NCI-H1694 (cell line): ENCODE measurements at regions not wholly inside any gene's neighbourhood (a gene's known extent, or its start where the extent isn't known, plus 50 kb on each side); places are given as distances from the start of the nearest gene placed in this dataset.

Source experiments
- DNase-seq: peaks from one replicate; lab custom pipeline; 2025; lab: John Stamatoyannopoulos, UW

DNA sequence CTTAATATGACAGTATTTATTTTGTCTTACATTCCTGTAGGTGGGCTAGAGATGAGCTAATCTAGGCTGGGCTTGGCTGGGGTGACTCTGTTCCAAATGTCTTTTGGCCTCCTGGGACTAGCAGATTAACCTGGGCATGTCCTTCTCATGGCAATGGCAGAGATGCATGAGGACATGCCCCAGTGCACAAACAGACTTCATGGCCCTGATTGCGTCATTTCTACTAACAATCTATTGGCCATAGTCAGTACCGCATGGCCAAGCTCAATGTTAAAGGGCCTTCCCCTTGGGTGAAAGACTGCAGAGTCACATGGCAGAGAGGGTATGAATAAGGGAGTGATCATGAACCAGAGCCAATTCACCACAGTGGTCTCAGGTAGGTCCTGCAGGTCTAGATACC is 313.4 kb downstream of the MSX2 start:
- DNase-seq, result no peak

DNA sequence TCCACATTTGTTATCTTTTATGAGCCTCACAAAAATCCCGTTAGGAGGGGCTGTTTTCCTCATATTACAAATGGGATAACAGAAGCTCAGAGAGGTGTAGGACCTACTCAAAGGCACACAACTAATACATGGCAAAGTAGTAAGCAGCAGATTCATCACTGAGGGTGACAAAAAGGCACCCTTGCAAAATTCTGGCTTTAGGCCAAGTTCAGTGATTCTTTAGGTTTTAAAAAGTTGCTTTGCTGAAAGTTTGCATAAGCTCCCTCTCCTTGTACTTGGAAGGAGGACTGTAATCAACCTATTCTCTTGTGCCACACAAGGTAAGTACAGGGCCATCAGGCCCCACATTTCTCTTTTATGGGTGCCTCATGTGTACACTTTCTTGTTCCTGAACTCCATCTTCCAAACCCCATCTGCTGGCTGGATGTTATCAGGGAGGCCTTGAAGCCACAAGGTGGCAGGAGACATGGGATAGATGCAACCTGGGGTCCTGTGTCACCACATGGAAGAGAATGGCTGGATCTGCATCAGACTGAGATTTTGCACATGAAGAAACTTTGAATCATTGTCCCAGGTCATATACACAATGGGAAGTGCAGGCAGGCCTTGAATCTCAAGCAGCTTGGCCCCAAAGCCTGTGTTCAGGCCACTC is 311.6 kb downstream of the MSX2 start:
- no peak for DNase-seq

DNA sequence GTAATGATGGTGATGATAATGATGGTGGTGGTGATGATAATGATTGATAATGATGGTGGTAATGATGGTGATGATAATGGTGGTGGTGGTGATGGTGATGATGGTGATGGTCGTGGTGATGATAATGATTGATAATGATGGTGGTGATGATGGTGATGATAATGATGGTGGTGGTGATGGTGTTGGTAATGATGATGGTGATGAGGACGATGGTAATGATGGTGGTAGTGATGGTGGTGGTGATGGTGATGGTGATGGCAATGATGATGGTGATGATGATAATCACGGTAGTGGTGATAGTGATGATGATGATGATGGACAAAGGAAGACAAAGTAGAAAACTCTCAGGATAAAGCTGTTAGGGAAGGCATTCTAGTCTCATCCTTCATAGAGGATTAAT is 310.5 kb downstream of the MSX2 start:
- DNase-seq, result no peak

DNA sequence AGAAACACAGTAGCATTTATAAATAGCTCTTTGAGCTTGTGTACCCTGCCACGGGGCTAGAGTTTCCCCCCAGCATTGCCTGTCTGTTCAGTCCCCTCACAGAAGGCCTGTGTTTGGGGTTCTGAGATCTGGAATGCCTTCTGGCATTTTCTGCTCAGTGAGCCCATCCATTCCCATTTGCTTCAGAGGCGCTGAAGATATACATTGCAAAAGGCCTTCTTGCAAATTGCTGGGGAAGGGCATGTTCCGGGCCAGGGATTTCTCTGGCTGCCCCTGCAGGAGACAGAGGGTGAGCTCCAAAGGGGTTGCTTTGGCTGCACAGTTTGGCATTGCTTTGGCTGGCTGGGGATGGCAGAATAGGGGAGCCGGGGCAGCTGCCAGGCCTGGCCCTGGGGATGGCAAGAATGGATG is 308.4 kb downstream of the MSX2 start:
- DNase-seq, result no peak

DNA sequence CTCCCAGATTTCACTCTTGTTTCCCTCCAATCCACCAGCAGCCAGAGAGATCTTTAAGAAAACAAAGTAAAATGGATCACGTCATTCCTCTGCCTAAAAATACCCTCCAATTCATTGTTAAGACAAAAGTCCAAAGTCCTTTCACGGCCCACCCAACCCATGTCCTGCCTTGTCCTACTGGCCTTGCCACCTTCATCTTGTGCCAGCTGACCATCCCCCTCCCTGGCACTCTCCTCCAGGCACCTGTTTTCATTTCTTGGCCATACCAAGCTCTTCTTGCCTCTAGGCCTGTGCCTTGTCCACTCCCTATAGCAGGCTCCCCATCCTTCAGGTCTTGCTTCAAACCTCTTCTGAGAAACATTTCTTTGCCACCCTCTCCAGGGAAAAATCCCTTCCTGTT is 307.6 kb downstream of the MSX2 start:
- DNase-seq, result no peak

DNA sequence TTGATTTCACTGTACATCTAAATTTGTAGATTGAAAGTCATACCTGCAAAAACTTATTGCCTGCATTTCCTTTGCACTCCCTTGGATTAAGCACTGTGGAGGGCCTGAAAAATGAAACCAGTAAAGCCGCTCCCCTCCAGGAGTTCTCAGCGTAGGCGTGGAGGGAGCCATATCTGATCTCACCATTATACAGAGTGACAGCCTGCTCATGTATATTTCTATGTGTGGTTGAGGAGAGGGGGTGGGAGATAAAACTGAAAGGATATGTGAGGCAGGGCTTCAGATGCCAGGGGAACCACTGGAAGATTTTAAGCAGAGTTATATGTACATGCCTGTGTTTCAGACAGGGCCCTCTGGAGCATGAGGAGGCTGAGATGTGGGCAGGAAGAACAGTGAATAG is 303.0 kb downstream of the MSX2 start:
- no peak for DNase-seq

DNA sequence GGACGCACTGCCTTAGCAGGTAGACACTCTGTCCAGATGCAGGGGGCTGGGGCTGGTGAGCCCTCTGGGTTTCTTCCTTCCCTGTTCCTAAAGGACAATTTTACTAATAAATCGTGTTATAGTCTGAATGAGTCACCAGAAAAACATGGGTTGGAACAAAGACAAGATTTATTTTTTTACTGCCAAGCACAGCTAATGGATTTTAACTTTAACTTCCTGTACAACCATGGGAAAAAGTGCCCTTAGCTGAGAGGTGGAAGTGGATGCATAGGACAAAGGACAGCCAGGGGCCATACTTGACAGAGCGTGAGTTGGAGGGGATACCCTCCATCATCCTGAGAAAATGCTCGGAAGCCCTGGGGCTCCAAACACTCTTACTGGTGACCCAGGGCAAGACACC is 300.7 kb downstream of the MSX2 start:
- DNase-seq, result no peak

DNA sequence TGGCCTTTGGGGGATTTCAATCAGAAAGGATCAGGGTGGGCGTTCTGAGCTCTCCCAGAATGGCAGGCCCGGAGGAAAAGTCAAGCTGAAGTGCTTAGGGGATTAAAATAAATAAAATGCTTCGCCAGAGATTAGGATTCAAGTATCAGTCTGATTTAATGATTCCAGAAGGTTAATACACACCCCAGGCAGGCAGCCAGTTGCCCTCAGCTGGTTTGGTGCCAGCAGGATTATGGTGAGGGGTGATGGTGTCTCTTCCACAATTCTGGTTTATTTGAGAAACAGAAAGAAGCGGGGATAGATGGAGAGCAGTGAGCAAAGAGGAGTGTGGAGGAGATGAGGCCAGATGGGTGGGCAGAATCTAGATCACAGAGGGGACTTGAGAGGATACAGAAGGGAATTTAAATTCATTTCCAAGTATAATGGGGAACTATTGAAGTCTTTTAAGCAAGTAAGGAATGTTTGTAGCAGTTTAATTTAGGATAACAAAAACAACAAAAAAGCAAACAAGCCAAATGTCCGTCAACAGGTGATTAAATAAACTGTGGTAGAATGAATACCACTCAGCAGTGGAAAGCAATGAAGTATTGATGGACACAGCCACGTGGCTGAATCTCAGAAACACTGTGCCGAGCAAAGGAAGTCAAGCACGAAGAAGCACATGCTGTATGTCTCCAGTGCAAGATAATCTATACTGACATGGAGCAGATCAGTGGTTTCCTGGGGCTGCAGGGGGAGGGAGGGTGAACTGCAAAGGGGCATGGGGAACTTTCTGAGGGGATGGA is 297.7 kb downstream of the MSX2 start:
- peak; percentile 77 for DNase-seq

DNA sequence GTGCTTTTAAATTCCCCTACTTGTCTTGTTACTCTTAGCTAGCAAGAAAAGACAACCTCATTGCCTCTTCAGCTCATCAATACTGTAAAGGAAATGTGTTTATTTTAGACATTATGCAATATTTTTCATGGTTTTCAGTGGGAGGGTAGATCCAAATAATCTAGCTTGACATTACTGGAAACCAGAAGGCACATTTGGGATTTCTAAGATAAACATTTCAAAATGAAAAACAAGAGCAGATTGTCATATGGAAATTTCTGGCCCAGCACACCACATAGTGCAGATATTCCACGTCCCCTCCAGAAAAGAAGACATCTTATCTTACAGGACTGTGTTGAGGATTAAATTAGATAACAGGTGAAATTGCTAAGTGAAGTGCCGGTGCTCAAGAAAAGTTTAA is 296.9 kb downstream of the MSX2 start:
- DNase-seq, result peak; percentile 45

DNA sequence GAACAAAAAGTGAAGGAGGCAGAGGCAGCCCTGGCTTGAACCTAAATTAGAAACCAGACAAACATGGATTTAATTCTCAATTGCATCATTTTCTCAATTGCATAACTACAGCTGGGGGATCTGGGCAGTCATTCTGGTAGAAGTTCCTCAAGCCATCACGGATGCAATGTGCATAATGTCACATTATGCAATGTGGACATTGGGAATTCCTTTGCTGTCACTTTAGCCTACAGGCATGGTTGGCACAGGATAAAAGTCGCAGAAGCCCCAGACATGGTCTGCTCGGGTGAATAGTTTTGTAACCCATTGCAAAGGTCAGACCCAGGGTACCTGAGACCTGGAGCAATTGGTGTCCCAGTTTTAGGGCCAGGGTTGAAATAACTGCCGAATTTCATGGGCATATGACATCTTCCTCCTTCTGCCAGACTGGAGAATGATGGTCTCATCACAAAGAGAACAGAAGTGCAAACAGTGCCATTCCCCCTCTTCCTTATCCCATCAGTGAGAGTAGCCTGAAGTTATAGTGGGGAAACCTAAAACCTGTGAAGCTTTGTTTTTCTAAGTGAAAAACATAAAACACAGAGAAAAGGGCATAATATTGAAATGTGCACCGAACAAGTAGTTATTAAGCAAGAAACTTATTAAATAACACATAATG is 290.8 kb downstream of the MSX2 start:
- no peak for DNase-seq

DNA sequence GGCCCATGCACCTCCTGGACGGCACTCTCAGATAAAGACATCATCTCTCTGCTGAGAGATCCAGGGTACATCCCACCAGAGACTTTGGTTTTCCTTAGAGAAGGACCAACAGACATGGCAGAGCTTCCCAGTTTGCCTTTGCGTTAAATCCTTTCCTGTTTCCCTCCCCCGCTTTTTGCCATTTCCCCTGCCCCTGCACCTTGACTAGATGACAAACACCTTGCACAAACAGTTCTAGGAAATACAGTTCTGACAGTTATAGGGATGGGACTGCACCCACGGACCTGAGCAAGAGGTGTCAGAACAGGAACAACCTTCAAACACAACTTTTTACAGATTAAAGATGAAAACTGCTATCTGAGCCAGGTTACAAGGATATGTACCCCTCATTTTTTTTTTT is 288.9 kb downstream of the MSX2 start:
- no peak for DNase-seq

DNA sequence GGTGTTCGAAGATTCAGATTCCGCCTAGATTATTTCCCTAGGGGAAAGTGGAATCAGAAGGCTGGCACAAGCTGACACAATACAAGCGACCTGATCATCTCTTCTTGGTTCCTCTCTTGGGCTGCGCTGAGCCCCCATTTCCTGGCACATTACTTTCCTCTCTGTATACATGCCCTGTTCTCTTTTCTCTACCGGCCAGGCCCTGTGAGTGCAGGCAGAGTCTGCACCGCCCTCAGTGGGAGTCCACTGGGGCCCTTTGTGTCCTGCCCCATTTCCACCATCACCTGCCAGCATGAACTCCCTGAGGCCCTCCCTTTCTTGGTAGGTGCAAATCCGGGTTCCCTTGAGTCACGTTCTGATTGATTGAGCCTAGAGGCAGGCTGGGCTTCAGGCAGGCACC is 287.9 kb downstream of the MSX2 start:
- no peak for DNase-seq

DNA sequence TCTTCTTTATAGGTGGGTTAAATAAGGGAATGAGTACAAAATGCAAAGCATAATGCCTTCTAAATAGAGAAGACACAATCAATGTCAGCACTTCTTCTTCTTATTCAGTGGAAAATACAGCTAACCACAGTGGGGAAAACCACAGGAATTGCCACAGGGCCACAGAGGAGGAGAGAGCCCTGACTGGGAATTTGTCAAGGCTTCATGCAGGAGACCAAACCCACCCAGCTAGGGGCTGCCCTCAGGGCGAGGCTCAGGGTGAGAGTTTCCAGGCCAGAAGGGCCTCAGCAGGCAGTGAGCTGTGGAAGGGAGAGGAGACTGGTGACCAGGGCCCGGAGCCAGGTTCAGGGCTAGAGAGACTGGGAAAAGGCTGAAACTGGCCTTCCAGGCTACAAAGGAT is 279.1 kb downstream of the MSX2 start:
- no peak for DNase-seq

DNA sequence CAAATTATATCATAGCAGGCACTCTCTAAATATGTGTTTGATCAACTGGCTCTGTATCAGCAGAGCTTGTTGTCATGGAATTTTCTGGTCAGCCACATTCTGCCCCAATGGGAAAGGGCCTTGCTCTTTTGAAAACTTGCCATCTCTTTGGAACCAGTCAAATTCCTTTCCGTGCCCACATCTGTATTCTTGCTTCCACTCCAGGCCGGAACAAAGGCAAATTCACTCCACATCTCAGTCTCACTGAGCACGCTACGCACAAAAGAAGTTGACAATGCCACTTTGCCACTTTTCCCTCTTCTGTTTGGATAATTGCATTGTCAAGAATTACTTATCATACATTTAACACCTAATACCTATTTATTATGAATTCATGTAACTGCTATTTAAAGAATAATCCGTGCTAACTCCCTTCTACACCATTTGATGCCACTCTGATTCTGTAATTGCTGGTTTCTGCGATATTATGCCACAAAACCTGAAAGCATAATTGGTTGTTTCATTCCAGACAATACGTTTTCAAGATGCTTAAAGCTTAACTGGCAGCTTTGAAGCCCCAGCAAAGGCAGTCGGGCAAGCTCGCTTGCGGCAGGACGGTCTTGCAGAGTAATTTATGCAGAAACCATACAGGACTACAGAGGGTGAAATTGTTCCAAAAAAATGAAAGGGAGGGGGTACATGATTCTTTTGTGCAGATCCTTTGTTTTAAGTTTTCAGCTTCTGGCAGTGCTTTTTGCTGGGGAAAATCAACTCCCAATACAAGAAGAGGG is 277.7 kb downstream of the MSX2 start:
- no peak for DNase-seq

DNA sequence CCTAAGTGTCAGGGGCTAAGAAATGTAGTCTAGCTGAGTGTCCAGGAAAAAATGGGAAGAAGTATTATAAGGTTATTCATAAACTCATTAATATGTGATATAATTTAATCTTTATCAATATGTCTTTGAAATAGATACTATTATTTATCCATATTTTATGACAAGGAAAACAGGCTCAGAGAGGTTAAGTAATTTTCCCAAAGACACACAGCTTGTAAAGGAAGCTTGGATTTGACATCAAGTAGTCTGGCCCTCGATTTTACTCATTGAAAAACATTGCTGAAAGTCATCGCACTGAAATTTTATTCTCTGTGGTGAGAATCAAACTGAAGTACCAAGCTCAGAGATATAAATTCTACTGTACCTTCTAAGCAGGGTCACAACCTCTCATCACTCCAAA is 276.9 kb downstream of the MSX2 start:
- no peak for DNase-seq

DNA sequence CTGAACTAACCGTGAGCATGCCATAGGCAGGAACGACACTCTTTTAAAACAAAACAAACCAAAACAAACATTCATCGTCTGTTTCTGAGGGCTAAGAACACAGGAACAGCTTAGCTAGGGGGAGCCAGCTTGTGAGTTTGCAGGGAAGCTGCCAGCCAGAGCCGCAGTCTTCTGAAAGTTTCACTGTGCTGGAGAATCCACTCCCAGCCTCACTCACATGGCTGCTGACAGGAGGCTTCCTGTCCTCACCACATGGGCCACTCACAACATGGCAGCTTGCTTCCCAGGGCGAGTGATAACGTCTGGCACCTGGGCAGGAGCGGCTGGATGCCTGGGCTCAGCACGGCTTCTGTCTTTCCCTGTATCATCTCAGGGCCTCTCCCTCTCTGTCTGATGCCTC is 275.2 kb downstream of the MSX2 start:
- no peak for DNase-seq

DNA sequence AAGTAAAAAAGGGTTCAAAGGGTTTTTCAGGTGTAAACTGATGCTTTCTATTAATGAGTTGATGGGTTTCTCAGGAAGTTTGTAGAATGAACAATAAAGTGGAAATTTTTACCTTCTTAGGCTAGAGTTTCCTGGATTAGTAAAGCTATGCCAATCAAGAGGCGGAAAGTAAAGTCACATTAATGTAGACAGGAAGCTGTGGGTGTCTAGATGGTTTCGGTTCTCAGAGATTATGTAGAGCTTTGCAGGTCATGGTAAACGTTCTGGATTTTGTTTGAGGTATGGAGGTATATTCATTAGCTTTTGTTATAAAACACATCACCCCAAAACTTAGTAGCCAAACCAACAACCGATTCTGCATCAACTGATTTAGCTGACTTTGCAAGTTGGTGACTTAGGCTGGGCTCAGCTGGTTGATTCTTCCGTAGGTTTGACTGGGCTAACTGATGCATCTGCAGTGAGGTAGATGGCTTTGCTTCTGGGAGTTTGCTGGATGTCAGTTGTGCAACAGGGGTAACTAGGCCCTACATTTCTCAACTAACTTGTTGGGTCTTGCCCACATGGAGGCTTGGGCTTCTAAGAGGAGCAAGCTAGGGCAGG is 273.8 kb downstream of the MSX2 start:
- no peak for DNase-seq

DNA sequence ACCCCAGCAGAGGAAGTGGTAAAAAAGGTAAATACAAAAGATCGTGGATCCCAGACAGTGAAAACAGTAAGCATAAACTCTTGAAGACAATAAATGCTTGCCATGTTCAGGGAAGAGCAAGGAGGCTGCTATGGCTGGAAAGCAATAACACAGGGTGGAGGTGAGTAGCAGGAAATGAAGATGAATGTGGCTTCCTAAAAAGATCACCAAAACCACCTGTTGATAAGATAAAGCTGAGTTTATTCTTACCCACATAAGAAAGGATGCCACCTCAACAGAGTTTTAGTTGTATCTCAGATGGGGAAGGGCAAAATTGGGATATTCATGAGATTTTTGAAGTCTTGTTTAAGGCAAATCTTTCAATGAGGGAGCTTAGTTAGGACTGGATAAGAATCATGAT is 273.3 kb downstream of the MSX2 start:
- no peak for DNase-seq

DNA sequence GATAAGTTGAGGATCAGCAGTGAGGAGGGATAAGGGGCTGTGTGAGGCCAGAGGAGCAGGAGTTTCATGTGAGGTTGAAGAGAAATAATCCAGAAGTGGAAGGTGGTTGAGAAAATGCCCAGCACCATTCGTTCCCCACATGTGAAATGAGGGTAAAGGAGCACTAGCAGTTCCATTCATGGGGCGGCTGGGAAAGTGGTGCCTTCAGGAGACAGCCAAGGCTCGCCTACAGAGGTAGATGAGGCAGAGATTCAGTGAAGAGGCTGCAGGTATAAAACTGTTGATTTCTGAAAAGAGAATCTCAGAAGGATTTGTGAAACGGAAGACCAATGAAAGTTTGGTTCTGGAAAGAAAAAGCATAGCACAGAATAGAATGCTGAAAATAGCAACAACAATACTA is 272.6 kb downstream of the MSX2 start:
- no peak for DNase-seq

DNA sequence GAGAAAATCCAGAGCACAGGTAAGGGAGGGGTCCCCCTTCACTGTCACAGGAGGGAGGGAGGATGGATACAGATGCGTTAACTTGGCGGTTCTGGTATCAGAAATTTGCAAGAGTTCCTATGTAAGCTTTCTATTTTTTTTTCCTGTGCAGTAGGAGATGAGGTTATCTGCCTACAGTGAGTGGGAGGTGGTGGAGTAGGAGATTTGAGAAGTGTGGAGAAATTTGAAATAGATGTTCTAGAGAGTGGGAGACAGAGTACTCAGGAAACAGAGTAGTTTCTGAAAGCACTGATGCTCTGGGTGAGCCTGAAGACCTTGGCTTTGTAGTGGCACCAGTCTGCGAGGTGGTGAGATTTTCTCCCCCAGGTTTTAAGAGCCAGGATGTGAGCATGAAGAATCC is 271.4 kb downstream of the MSX2 start:
- DNase-seq, result no peak

DNA sequence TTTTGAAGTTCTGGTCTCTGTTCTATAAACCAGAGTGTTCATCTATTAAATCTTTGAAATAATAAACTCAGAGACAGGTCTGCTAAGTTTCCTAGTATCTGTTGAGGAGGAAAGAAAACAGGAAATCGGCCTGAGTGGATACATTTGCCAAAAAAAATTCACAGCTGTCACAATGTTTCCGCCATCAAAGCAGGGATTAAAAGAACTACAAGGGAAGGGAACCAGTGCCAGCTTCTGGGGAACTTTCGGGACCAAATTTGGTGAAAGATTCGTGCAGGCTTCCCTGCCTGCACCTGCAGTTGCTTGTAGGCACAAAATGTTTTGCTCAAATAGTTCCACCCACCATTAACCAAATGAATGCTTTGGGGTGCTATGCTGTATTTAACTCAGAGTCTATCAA is 267.5 kb downstream of the MSX2 start:
- DNase-seq, result no peak

DNA sequence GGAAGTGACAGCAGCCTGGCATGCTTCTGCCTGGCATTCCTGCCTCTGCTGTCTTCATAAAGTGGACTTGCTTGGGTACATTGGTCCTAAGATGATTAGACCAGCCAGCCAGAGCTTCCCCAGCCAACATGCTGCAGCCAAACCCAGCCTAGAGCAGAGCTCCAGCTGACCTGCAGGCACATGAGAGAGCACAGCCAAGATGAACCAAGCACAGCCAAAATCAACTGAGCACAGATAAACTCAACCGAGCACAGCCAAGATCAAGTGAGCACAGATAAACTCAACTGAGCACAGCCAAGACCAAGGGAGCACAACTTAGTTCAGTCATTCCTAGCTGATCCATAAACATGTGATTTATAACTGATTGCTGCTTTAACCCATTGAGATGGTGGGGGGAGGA is 266.5 kb downstream of the MSX2 start:
- no peak for DNase-seq
